Astrocyte (in vitro differentiated cells and primary cell): ENCODE measurements at regions not wholly inside any gene's neighbourhood (a gene's known extent, or its start where the extent isn't known, plus 50 kb on each side); places are given as distances from the start of the nearest gene placed in this dataset.
"Not testable (repeated sequence)": the region's sequence is repeated elsewhere in the genome, so short reads cannot be mapped to it uniquely, and the experiment has no call there.

Experiments used
- EZH2 ChIP-seq: IDR thresholded peaks from 2 replicates; pipeline ENCODE4 v1.6.1; 2012; ENCODE audit warnings: mild to moderate bottlenecking, low read length, inconsistent platforms; ENCODE audit not compliant: insufficient read depth
- TF ChIP-seq, protein P1 (sequence below): IDR thresholded peaks from 2 replicates; pipeline ENCODE4 v1.5.1; 2011; ENCODE audit warnings: low read depth, mild to moderate bottlenecking, inconsistent platforms, low read length, moderate library complexity; ENCODE audit not compliant: insufficient read depth

DNA sequence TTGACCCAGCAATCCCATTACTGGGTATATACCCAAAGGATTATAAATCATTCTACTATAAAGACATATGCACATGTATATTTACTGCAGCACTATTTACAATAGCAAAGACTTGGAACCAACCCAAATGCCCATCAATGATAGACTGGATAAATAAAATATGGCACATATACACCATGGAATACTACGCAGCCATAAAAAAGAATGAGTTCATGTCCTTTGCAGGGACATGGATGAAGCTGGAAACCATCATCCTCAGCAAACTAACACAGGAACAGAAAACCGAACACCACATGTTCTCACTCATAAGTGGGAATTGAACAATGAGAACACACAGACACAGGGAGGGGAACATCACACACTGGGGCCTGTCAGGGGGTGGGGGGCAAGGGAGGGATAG lies 862.0 kb downstream of the KCNJ2 start:
- TF ChIP-seq, protein P1, sequence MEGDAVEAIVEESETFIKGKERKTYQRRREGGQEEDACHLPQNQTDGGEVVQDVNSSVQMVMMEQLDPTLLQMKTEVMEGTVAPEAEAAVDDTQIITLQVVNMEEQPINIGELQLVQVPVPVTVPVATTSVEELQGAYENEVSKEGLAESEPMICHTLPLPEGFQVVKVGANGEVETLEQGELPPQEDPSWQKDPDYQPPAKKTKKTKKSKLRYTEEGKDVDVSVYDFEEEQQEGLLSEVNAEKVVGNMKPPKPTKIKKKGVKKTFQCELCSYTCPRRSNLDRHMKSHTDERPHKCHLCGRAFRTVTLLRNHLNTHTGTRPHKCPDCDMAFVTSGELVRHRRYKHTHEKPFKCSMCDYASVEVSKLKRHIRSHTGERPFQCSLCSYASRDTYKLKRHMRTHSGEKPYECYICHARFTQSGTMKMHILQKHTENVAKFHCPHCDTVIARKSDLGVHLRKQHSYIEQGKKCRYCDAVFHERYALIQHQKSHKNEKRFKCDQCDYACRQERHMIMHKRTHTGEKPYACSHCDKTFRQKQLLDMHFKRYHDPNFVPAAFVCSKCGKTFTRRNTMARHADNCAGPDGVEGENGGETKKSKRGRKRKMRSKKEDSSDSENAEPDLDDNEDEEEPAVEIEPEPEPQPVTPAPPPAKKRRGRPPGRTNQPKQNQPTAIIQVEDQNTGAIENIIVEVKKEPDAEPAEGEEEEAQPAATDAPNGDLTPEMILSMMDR: not testable (repeated sequence)
- TF ChIP-seq EZH2: not testable (repeated sequence)
